ENCODE measurements at regions not wholly inside any gene's neighbourhood (a gene's known extent, or its start where the extent isn't known, plus 50 kb on each side); places are given as distances from the start of the nearest gene placed in this dataset.

DNA sequence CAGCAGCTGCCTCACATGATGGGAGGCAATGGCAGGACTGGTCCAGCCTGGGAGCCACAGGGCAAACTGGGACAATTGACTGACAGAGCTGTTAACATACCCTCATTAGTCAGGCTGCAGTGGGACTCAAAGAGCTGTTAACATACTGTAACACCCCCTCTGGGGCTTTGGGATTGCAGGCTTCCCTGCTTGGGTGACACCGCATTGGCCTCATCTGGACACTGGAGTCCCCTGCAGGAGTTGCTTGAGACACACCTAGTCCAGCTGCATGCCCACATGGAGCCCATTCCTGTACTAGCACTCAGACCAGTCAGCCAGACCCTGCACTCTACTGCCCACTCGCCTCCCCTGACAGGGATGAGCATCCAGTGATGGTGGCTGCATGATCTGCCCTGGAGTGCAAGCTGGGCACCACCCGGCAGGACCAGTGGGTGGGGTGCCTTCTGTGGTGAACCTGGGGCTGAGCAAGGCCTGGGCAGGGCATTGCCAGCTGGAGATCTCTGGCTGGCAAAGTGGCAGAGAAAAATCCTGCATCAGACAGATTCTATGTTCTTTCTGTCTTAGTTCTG lies 138.8 kb downstream of the DTHD1 start:
- Histone ChIP-seq H3K4me3 (no peak overlapping the region), H3K9me3 (replicated peaks; ENCODE audit: control insufficient read depth, insufficient read depth, low read depth, low read length) (no peaks in the 10 kb centered on the region), H3K9me1 (ENCODE audit: control insufficient read depth, insufficient read depth, low read length) (no peaks in the 10 kb centered on the region), H2AFZ (ENCODE audit: low read depth, low read length) (no peak overlapping the region), H4K20me1 (replicated peaks; ENCODE audit: control insufficient read depth, insufficient read depth, low read length) (no peaks in the 10 kb centered on the region), H3K4me2 (ENCODE audit: insufficient read depth, low read length) (no peak overlapping the region), H3K4me1 (replicated peaks in 1 of 2; ENCODE audit: control insufficient read depth in 2 of 2, insufficient read depth in 2 of 2, low read length in 2 of 2) (no peaks in the 10 kb centered on the region), H3K27me3 (ENCODE audit: control insufficient read depth in 2 of 2, insufficient read depth in 2 of 2, low read length in 2 of 2) (no peaks in the 10 kb centered on the region), H3K9ac (ENCODE audit: insufficient read depth in 1 of 2, low read depth in 2 of 2, low read length in 2 of 2) (no peak overlapping the region), H3K79me2 (ENCODE audit: control insufficient read depth, insufficient read depth, low read length) (no peaks in the 10 kb centered on the region), H3K36me3 (ENCODE audit: control insufficient read depth, insufficient read depth, low read length) (no peaks in the 10 kb centered on the region), H3K27ac (ENCODE audit: extremely low read depth, low read depth, low read length) (no peak overlapping the region)
- DNase-seq (ENCODE audit: extremely low read depth in 1 of 4, low spot score in 3 of 4) (no peak), FAIRE-seq (no peak), ATAC-seq (no peak)
- TF ChIP-seq CXXC5 (CRISPR knock-in tag; IDR thresholded peaks at IDR 0.05) (no peak), TAF1 (IDR thresholded peaks at IDR 0.05; ENCODE audit: control insufficient read depth, extremely low read depth, insufficient read depth, low read length, severe bottlenecking) (no peak), ZSCAN29 (IDR thresholded peaks at IDR 0.05) (no peak), CBFB (CRISPR knock-in tag; IDR thresholded peaks at IDR 0.05) (no peak), MNT (conservative IDR thresholded peaks at IDR 0.05) (no peak), ZNF785 (CRISPR knock-in tag; IDR thresholded peaks at IDR 0.05) (no peak), NFE2L1 (tag; IDR thresholded peaks at IDR 0.05; ENCODE audit: borderline replicate concordance, low read depth) (no peak), TRIM28 (IDR thresholded peaks at IDR 0.05) (no peak), ZNF583 (CRISPR knock-in tag; IDR thresholded peaks at IDR 0.05) (no peak), KLF10 (CRISPR knock-in tag; IDR thresholded peaks at IDR 0.05) (no peak), HDAC8 (tag; IDR thresholded peaks at IDR 0.05) (no peak), ESRRA (IDR thresholded peaks at IDR 0.05; ENCODE audit: borderline replicate concordance, low read depth) (no peak), ZNF174 (CRISPR knock-in tag; IDR thresholded peaks at IDR 0.05) (no peak), PATZ1 (CRISPR knock-in tag; IDR thresholded peaks at IDR 0.05; ENCODE audit: borderline replicate concordance) (no peak), KLF13 (tag; IDR thresholded peaks at IDR 0.05; ENCODE audit: borderline replicate concordance, low read depth) (no peak), FOXA3 (CRISPR knock-in tag; conservative IDR thresholded peaks at IDR 0.05 in 1 of 2, IDR thresholded peaks at IDR 0.05 in 1 of 2) (no peak), ILF3 (IDR thresholded peaks at IDR 0.05; ENCODE audit: borderline replicate concordance) (no peak)
- POLR2A ChIA-PET: interaction anchor here (0.7 kb wide), 1 partner anchor 1437 kb away, joined by 4 read pairs; no protein-coding TSS in a partner anchor
- BruUV-seq (replicated peaks): no TSS peak
- CTCF ChIA-PET (ENCODE audit: low intra/inter-chr PET ratio): no interaction called here
- 0% methylated on average over 2 of the region's 3 CpGs for WGBS (ENCODE audit: insufficient coverage, low coverage, missing lambda C conversion rate)
- intact Hi-C loops (cut with micrococcal nuclease): no loop called here
- in situ Hi-C loops (cut with MboI): no loop called here
